Bronchial epithelial cell (primary cell): ENCODE measurements at regions not wholly inside any gene's neighbourhood (a gene's known extent, or its start where the extent isn't known, plus 50 kb on each side); places are given as distances from the start of the nearest gene placed in this dataset.
A peak's percentile ranks its signal among the peaks of the same experiment; 100 is the strongest.

Experiments used
- DNase-seq: peaks from one replicate; pipeline ENCODE4 v3.0.0-alpha.2; 2010; ENCODE audit warnings: low read depth
- FAIRE-seq: peaks from 2 replicates; lab custom pipeline; 2011; peaks lifted over from hg19 to GRCh38; lab: Jason Lieb, UNC
- H3K27me3 ChIP-seq: 2 replicates; pipeline ENCODE4 v1.5.1; 2011; ENCODE audit warnings: low read length; ENCODE audit not compliant: control insufficient read depth, insufficient read depth
- H3K36me3 ChIP-seq: 2 replicates; pipeline ENCODE4 v1.5.1; 2011; ENCODE audit warnings: low read length; ENCODE audit not compliant: control insufficient read depth, insufficient read depth
- H3K4me3 ChIP-seq: 2 replicates; pipeline ENCODE4 v1.5.1; 2011; ENCODE audit warnings: mild to moderate bottlenecking, low read depth, low read length, control low read depth
- TF ChIP-seq, protein P1 (sequence below): IDR thresholded peaks from 2 replicates; pipeline ENCODE4 v1.5.1; 2011; ENCODE audit warnings: mild to moderate bottlenecking, moderate library complexity, low read length, control low read depth, inconsistent platforms; ENCODE audit not compliant: insufficient read depth, severe bottlenecking

DNA sequence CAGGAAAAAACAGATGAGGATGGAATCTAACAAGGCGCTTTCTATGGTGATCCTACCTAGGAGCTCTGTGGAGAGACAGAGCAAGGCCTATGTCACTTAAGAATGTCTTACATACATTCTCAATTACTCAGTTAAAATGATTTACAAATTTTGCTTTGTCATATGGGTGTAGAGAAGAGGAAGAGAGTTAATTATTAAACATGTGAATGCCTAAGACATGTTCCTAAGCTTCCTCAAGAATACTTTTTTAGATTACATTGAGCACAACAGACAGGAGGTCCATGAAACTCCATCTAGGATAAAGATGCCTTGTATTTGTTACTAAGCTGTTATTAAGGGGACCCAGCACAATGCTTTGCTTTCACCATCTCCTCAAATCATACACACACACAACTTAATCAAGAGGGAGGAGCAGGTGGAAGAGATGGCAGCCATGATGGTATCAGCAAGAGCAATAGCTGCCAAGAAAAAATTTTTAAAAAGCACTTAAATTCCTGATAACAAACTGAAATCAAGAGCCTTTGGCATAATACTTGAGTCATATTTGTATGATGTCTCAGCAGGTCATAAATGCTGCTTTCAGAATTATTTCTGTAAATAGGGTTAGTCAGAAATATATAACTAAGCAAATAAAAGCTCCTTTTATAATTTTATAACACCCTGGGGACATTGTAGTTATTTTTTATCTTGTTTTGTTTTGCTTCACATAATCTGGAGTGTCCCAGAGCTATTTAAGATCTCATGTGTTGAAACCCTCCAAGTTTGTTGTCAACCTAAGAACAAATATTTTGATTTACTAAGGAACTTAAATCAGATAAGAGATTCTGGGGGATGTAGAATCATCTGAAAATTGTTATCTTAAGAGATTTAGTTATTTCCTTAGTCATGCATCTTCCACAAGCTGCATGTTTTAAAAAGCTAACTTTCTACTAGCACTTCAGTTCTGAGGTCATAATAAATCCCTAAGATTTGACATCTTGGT is 70.0 kb upstream of the CD2AP start:
- no peak for FAIRE-seq
- peak; percentile 29 for DNase-seq
- H3K27me3 ChIP-seq = no peaks in the 10 kb centered on the region

DNA sequence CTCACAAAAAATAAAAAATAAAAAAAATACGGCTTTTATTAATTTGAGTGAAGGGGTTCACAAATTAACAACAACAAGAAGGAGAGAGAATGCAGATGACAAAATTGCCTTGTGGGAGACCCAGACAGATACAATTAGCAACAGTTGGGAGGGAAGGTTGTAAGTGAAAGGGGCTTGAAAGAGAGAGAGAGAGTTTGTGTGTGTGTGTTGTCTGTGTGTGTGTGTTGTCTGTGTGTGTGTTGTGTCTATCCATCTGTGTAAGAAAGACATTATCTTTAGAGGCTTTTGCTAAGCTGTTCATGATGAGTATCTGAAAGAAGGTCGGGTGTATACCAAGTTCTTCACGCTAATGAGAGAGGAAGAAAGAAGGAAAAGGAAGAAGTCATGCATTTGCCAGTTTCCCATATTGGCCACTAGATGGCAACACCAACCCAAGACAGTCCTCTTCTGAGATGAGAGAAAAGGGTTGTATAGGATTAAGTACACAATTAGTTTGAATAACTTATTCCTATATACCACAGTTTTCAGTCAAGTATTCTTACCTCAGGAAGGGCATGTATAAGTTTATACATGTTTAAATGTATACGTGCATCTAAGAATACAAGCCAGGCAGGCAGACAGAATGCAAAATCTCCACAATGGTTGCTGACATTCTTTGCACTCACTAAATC is 63.7 kb upstream of the CD2AP start:
- peak; percentile 74 for DNase-seq
- TF ChIP-seq, protein P1, sequence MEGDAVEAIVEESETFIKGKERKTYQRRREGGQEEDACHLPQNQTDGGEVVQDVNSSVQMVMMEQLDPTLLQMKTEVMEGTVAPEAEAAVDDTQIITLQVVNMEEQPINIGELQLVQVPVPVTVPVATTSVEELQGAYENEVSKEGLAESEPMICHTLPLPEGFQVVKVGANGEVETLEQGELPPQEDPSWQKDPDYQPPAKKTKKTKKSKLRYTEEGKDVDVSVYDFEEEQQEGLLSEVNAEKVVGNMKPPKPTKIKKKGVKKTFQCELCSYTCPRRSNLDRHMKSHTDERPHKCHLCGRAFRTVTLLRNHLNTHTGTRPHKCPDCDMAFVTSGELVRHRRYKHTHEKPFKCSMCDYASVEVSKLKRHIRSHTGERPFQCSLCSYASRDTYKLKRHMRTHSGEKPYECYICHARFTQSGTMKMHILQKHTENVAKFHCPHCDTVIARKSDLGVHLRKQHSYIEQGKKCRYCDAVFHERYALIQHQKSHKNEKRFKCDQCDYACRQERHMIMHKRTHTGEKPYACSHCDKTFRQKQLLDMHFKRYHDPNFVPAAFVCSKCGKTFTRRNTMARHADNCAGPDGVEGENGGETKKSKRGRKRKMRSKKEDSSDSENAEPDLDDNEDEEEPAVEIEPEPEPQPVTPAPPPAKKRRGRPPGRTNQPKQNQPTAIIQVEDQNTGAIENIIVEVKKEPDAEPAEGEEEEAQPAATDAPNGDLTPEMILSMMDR = peak; percentile 80
- Histone ChIP-seq H3K27me3 (no peaks in the 10 kb centered on the region), H3K4me3 (peak overlapping the region; percentile 31), H3K36me3 (no peaks in the 10 kb centered on the region)
- no peak for FAIRE-seq

More for the DNA sequence above, 70.0 kb upstream of the CD2AP start:
- H3K36me3 ChIP-seq = no peaks in the 10 kb centered on the region
- no peak overlapping the region for H3K4me3 ChIP-seq
- TF ChIP-seq, protein P1 = no peak

DNA sequence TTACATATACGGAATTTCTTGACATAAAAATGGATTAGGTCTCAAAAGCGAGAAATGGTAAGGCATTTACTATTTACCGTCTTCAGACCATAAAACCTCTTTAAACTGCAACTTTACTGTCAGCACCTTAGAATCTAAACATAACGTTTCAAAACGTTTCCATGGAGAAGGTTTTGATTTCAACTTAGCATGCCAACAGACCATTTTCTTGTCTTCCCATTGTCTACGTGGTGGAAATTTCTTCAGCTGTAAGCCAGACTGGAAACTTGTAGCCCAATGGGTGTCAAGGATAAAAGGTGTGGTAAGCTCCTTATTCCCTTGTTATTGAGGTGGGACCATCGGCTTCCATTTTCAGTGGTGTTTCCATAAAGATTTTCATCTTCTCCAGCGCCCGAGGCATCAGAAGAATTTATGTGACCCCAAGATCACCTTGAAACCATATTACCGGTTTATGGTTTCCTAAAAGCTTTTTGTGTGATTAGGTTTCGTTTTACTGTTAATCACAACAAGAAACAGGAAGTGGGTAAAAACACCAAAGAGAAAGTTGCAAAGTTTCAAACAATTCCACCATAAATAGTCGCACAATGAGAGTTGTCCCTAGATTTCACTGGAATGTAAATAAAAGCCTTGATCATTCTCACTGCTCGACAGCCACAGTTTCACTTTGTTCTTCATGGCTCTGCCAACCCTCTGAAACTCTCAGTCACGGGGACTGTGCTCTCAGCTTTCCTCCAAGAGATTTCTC is 63.0 kb upstream of the CD2AP start:
- FAIRE-seq (no peak), DNase-seq (peak; percentile 32)
- TF ChIP-seq, protein P1 = no peak
- Histone ChIP-seq H3K4me3 (peak overlapping the region; percentile 31), H3K36me3 (no peaks in the 10 kb centered on the region), H3K27me3 (no peaks in the 10 kb centered on the region)

DNA sequence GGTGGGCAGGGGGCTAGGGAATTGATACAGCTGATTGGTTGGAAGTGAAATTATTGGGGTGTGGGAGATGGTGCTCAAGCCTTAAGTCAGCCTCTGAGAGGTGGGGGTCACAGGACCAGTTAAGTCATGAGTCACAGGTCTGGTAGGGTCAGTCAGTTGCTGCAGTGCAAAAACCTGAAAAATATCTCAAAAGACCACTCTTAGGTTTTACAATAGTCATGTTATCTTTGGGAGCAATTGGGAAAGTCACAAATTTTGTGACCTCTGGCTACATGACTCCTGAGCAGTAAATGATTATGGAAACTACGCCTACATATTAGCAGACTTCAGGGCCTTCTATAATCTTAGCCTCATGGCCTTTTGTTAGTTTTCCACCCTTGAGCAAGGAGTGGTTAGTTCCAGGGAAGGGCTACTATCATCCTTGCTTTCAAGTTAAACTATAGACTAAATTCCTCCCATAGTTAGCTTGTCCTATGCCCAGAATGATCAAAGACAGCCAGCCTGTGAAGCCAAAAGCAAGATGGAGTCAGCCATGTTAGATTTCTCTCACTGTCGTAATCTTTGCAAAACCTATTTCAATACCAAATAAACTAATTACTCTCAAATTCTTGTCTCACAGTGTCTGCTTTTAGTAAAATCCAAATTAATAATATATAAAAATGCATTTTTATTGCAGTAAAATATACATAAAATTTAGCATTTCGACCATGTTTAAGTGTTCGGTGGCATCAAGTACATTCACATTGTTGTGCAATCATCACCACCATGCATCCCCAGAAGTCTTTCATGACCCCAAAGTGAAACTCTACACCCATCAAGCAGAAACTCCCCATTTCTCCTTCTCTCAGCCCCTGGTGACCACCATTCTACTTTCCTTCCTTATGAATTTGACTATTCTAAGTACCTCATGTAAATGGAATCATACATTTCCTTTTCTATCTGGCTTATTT is 60.9 kb upstream of the CD2AP start:
- DNase-seq = no peak
- TF ChIP-seq, protein P1 = no peak
- Histone ChIP-seq H3K36me3 (no peaks in the 10 kb centered on the region), H3K27me3 (no peaks in the 10 kb centered on the region), H3K4me3 (no peak overlapping the region)
- no peak for FAIRE-seq

DNA sequence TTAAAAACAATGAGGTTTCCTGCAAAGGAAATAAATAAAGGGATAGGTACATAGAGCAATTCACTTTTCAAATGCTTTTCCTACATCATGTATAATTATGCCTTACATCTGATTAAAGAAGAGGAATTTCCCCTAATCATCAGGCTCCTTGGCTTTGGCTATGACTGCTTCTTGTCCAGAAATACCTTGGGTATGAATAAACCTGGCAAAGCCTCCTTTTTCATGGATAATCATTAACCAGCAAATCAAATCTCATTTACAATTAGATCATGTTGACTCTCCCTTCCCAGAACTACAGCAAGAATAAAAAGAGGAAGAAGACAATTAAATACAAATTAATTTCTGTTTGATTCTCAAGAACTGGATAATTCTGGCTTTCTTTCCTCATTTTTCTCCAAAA is 58.0 kb upstream of the CD2AP start:
- H3K27me3 ChIP-seq = no peaks in the 10 kb centered on the region
- DNase-seq (peak; percentile 59), FAIRE-seq (no peak)
- TF ChIP-seq, protein P1 = no peak
- H3K36me3 ChIP-seq = no peaks in the 10 kb centered on the region
- H3K4me3 ChIP-seq = no peak overlapping the region
